Ishikawa (cell line): ENCODE measurements at regions not wholly inside any gene's neighbourhood (a gene's known extent, or its start where the extent isn't known, plus 50 kb on each side); places are given as distances from the start of the nearest gene placed in this dataset.

Experiments
- CEBPB ChIP-seq: IDR thresholded peaks from 2 replicates; pipeline ENCODE4 v1.6.1; 2012
- CREB1 ChIP-seq: IDR thresholded peaks from 2 replicates; pipeline ENCODE4 v1.6.1; 2012; ENCODE audit warnings: low read depth
- EGR1 ChIP-seq: IDR thresholded peaks from 2 replicates; pipeline ENCODE4 v1.6.1; 2012
- EP300 ChIP-seq: IDR thresholded peaks from 2 replicates; pipeline ENCODE4 v1.6.1; 2012; ENCODE audit warnings: borderline replicate concordance
- FOXM1 ChIP-seq: IDR thresholded peaks from 2 replicates; pipeline ENCODE4 v1.6.1; 2012; ENCODE audit warnings: low read depth, borderline replicate concordance
- MAX ChIP-seq: IDR thresholded peaks from 2 replicates; pipeline ENCODE4 v1.6.1; 2012
- NFIC ChIP-seq: IDR thresholded peaks from 2 replicates; pipeline ENCODE4 v1.6.1; 2012
- RAD21 ChIP-seq: IDR thresholded peaks from 2 replicates; pipeline ENCODE4 v1.6.1; 2012; ENCODE audit warnings: low read depth
- REST ChIP-seq: IDR thresholded peaks from 2 replicates; pipeline ENCODE4 v1.6.1; 2012; ENCODE audit warnings: low read depth, mild to moderate bottlenecking
- TAF1 ChIP-seq: IDR thresholded peaks from 2 replicates; pipeline ENCODE4 v1.6.1; 2012; ENCODE audit warnings: low read depth, mild to moderate bottlenecking
- TCF12 ChIP-seq: IDR thresholded peaks from 2 replicates; pipeline ENCODE4 v1.6.1; 2012; ENCODE audit warnings: low read depth
- TEAD4 ChIP-seq: IDR thresholded peaks from 2 replicates; pipeline ENCODE4 v1.6.1; 2012
- YY1 ChIP-seq: IDR thresholded peaks from 2 replicates; pipeline ENCODE4 v1.6.1; 2012; ENCODE audit warnings: low read depth
- ZBTB7A ChIP-seq: IDR thresholded peaks from 2 replicates; pipeline ENCODE4 v1.6.1; 2012; ENCODE audit warnings: low read depth
- TF ChIP-seq, protein P1 (sequence below): IDR thresholded peaks from 2 replicates; pipeline ENCODE4 v1.6.1; 2012

- no peak for TF ChIP-seq TAF1
- TF ChIP-seq TEAD4 = no peak
- TF ChIP-seq, protein P1, sequence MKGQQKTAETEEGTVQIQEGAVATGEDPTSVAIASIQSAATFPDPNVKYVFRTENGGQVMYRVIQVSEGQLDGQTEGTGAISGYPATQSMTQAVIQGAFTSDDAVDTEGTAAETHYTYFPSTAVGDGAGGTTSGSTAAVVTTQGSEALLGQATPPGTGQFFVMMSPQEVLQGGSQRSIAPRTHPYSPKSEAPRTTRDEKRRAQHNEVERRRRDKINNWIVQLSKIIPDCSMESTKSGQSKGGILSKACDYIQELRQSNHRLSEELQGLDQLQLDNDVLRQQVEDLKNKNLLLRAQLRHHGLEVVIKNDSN = no peak
- TF ChIP-seq EGR1 = no peak
- TF ChIP-seq EP300 = no peak
- no peak for TF ChIP-seq FOXM1
- TF ChIP-seq RAD21 = no peak
- TF ChIP-seq CREB1 = no peak
- TF ChIP-seq ZBTB7A = no peak
- TF ChIP-seq REST = no peak
- TF ChIP-seq MAX = no peak
- TF ChIP-seq YY1 = no peak
- TF ChIP-seq CEBPB = no peak
- no peak for TF ChIP-seq NFIC
- TF ChIP-seq TCF12 = no peak
These were observed 173.9 kb downstream of the URI1 start for GRCh38 chr19:30115947-30116346.

DNA sequence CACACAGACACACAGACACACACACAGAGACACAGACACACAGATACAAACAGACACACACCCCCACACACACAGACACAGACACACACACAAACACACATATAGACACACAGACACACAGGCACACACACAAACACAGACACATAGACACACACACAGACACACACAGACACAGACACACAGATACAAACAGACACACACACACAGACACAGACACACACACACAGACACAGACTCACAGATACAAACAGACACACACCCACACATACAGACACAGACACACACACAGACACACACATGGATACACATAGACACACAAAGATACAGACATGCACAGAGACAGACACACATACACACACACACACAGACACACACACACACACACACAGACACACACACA is 174.5 kb downstream of the URI1 start:
- TF ChIP-seq CREB1 = no peak
- TF ChIP-seq TAF1 = no peak
- TF ChIP-seq MAX = no peak
- TF ChIP-seq EP300 = no peak
- TF ChIP-seq YY1 = no peak
- TF ChIP-seq TEAD4 = no peak
- TF ChIP-seq EGR1 = no peak
- TF ChIP-seq FOXM1 = no peak
- no peak for TF ChIP-seq RAD21
- no peak for TF ChIP-seq ZBTB7A
- no peak for TF ChIP-seq TCF12
- no peak for TF ChIP-seq CEBPB
- TF ChIP-seq NFIC = no peak

GRCh38 chr19:30116984-30117555 is 175.0 kb downstream of the URI1 start:
- no peak for TF ChIP-seq TAF1
- no peak for TF ChIP-seq CEBPB
- TF ChIP-seq YY1 = no peak

DNA sequence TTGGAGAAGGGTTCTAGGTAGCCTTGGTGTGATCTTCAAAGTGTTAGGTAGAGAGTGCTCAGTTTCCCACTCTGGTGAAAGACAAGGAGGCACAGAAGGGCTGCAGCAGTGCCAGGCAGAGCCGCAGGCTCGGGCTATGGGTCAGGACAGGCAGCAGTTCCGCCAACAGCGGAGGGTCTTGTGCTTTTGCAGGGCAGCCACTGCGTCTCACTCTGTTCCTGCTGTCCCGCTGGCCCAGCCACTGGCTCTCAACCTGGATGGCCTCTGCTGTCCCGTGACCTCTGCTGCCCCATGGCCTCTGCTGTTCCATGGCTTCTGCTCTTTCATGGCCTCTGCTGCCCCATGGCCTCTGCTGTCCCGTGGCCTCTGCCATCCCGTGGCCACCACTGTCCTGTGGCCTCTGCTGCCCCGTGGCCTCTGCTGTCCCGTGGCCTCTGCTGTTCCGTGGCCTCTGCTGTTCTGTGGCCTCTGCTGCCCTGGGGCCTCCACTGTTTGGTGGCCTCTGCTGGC is 175.7 kb downstream of the URI1 start:
- TF ChIP-seq EP300 = no peak
- TF ChIP-seq EGR1 = no peak
- TF ChIP-seq YY1 = no peak
- no peak for TF ChIP-seq FOXM1

DNA sequence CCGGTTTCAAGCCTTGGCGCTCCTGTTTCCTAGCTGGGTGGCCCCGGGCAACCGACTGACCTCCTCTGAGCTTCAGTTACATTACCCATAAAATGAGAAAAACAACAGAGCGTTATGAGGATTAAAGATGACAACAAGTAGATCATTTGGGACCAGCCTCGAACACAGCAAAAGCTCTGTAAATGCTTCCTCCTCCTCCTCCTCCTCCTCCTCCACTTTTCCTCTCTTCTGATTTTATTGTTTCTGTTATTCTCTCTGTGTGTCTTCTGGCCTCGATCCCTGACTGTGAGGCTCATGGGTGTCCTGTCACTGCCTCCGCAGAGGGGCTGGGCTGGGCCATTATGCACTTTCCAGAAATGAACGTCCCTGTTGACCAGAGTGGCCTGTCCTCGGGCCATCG is 176.2 kb downstream of the URI1 start:
- TF ChIP-seq NFIC (no peak), ZBTB7A (no peak), YY1 (no peak), FOXM1 (no peak), EP300 (no peak), REST (no peak), CREB1 (no peak), TAF1 (no peak), TCF12 (no peak), RAD21 (no peak), MAX (no peak), CEBPB (no peak), EGR1 (no peak), TEAD4 (no peak)
- TF ChIP-seq, protein P1 = no peak

- no peak for TF ChIP-seq EP300
- TF ChIP-seq EGR1 = no peak
- TF ChIP-seq, protein P1 = no peak
- TF ChIP-seq FOXM1 = no peak
- no peak for TF ChIP-seq YY1
- no peak for TF ChIP-seq TAF1
- no peak for TF ChIP-seq RAD21
- TF ChIP-seq MAX = no peak
- TF ChIP-seq NFIC = no peak
- no peak for TF ChIP-seq TEAD4
- no peak for TF ChIP-seq CEBPB
- no peak for TF ChIP-seq REST
- no peak for TF ChIP-seq CREB1
- no peak for TF ChIP-seq TCF12
These were observed 176.7 kb downstream of the URI1 start for GRCh38 chr19:30118760-30119159.
